B cell (primary cell): ENCODE measurements at regions not wholly inside any gene's neighbourhood (a gene's known extent, or its start where the extent isn't known, plus 50 kb on each side); places are given as distances from the start of the nearest gene placed in this dataset.

Source experiments
- ATAC-seq: fragments of 200-7000 bp; cut with Tn5 transposase; one replicate; pipeline ENCODE4 v1.10.0; 2021; ENCODE audit warnings: low read depth, mild to moderate bottlenecking, moderate number of reproducible peaks, moderate library complexity
- CTCF ChIA-PET: fragments of 350-600 bp; sonication (Branson Sonifier 250); formaldehyde crosslinking; loops from one replicate; lab custom pipeline; 2021; ENCODE audit warnings: antibody characterized with exemption, inconsistent platforms; lab: Charles Lee
- POLR2A ChIA-PET: fragments of 350-600 bp; sonication (Branson Sonifier 250); formaldehyde crosslinking; loops from one replicate; lab custom pipeline; 2021; ENCODE audit warnings: antibody characterized with exemption; lab: Charles Lee
- DNase-seq: peaks from one replicate; pipeline ENCODE4 v3.0.0; 2013
- H2AFZ ChIP-seq: 2 replicates; pipeline ENCODE4 v1.6.1; 2012; ENCODE audit warnings: mild to moderate bottlenecking, low read depth, low read length; ENCODE audit not compliant: insufficient read depth, poor library complexity, severe bottlenecking
- H3K27ac ChIP-seq, 2 donors: 1 replicate in 1 of 2; 2 replicates in 1 of 2; pipeline ENCODE4 v1.5.1; 2012 to 2013; ENCODE audit warnings: low read length in 2 of 2, mild to moderate bottlenecking in 2 of 2, moderate library complexity in 1 of 2
- H3K27me3 ChIP-seq, 4 experiments: fragments of 200-600 bp in 1 of 4; sonication (generic) in 1 of 4; replicated peaks in 1 of 4; 1 replicate in 2 of 4; 2 replicates in 2 of 4; pipeline versions ENCODE4 v1.6.1 to v1.7.0; 2013 to 2016; ENCODE audit warnings: low read length in 3 of 4, mild to moderate bottlenecking in 2 of 4, mixed read lengths in 1 of 4, moderate library complexity in 1 of 4; ENCODE audit not compliant: insufficient read depth in 4 of 4, control insufficient read depth in 3 of 4; ENCODE audit errors: control extremely low read depth in 1 of 4
- H3K36me3 ChIP-seq, 2 experiments: replicated peaks in 1 of 2; 1 replicate in 1 of 2; 2 replicates in 1 of 2; pipeline versions ENCODE4 v1.6.1 to v1.7.1; 2013; ENCODE audit warnings: low read length in 1 of 2; ENCODE audit not compliant: insufficient read depth in 2 of 2, control insufficient read depth in 1 of 2; ENCODE audit errors: control extremely low read depth in 1 of 2, extremely low read depth in 1 of 2
- H3K4me1 ChIP-seq, 2 donors: fragments of 200-600 bp in 1 of 2; sonication (generic) in 1 of 2; 1 replicate in 1 of 2; 2 replicates in 1 of 2; pipeline versions ENCODE4 v1.5.1 to v1.6.1; 2013 to 2017; ENCODE audit warnings: low read length in 2 of 2; ENCODE audit not compliant: control insufficient read depth in 2 of 2, insufficient read depth in 2 of 2
- H3K4me2 ChIP-seq: replicated peaks from 2 replicates; pipeline ENCODE3; 2012; ENCODE audit warnings: mild to moderate bottlenecking, low read depth, low read length; ENCODE audit not compliant: poor library complexity, severe bottlenecking
- H3K4me3 ChIP-seq, 5 experiments: fragments of 200-600 bp in 1 of 5; sonication (generic) in 1 of 5; 1 replicate in 3 of 5; 2 replicates in 2 of 5; pipeline versions ENCODE4 v1.5.1 to v1.7.0; 2011 to 2016; ENCODE audit warnings: low read length in 4 of 5, mild to moderate bottlenecking in 4 of 5, low read depth in 2 of 5, control low read depth in 1 of 5, moderate library complexity in 1 of 5; ENCODE audit not compliant: insufficient read depth in 1 of 5; ENCODE audit errors: control extremely low read depth in 1 of 5, extremely low read depth in 1 of 5
- H3K79me2 ChIP-seq: fragments of 200-600 bp; sonication (generic); one replicate; pipeline ENCODE4 v1.6.0; 2016; ENCODE audit warnings: low read length; ENCODE audit not compliant: control insufficient read depth, insufficient read depth
- H3K9ac ChIP-seq: fragments of 200-600 bp; sonication (generic); 2 replicates; pipeline ENCODE4 v1.6.1; 2017; ENCODE audit warnings: mild to moderate bottlenecking, low read length, moderate library complexity
- H3K9me3 ChIP-seq, 3 donors: one replicate each; pipeline versions ENCODE4 v1.6.1 to v1.7.1; 2013; ENCODE audit warnings: low read length in 2 of 3; ENCODE audit not compliant: control insufficient read depth in 2 of 3, insufficient read depth in 1 of 3; ENCODE audit errors: control extremely low read depth in 1 of 3
- H4K20me1 ChIP-seq: 2 replicates; pipeline ENCODE4 v1.6.0; 2012; ENCODE audit warnings: mild to moderate bottlenecking, low read length; ENCODE audit not compliant: insufficient read depth, control insufficient read depth, poor library complexity, severe bottlenecking
- H3K27ac Mint-ChIP-seq: one replicate; pipeline ENCODE4 v1.8.0; 2021; ENCODE audit warnings: mixed read lengths
- H3K27me3 Mint-ChIP-seq: one replicate; pipeline ENCODE4 v1.8.0; 2021; ENCODE audit warnings: mixed read lengths
- H3K4me1 Mint-ChIP-seq: one replicate; pipeline ENCODE4 v1.8.0; 2021; ENCODE audit warnings: mixed read lengths
- H3K4me3 Mint-ChIP-seq: one replicate; pipeline ENCODE4 v1.8.0; 2021; ENCODE audit warnings: mixed read lengths
- H3K9me3 Mint-ChIP-seq: one replicate; pipeline ENCODE4 v1.8.0; 2022; ENCODE audit warnings: mixed read lengths; ENCODE audit not compliant: insufficient read depth
- CTCF ChIP-seq: fragments of 200-600 bp; IDR thresholded peaks from one replicate; pipeline ENCODE4 v1.8.0; 2022; ENCODE audit warnings: antibody characterized with exemption, mild to moderate bottlenecking
- EZH2 ChIP-seq: IDR thresholded peaks from 2 replicates; pipeline ENCODE4 v1.6.1; 2012; ENCODE audit warnings: borderline replicate concordance, low read depth, mild to moderate bottlenecking, moderate library complexity, low read length; ENCODE audit not compliant: insufficient read depth, poor library complexity, severe bottlenecking
- whole genome bisulfite sequencing: methylation state at CpG from one replicate; pipeline ENCODE4 v1.1.5; 2013; ENCODE audit warnings: missing lambda C conversion rate; ENCODE audit not compliant: insufficient coverage; 5-methylcytosine and 5-hydroxymethylcytosine counted together
- intact Hi-C: fragments of 100-400 bp; cut with micrococcal nuclease; formaldehyde crosslinking; loops from one replicate; pipeline ENCODE4 v1.10.0; 2022

- Histone ChIP-seq H3K9me3 (no peaks in the 10 kb centered on the region), H3K4me2 (no peak overlapping the region), H3K4me3 (no peak overlapping the region), H4K20me1 (no peaks in the 10 kb centered on the region), H3K79me2 (no peaks in the 10 kb centered on the region), H2AFZ (no peak overlapping the region), H3K9ac (no peak overlapping the region), H3K4me1 (no peaks in the 10 kb centered on the region), H3K36me3 (no peaks in the 10 kb centered on the region), H3K27ac (no peak overlapping the region), H3K27me3 (no peaks in the 10 kb centered on the region)
- ATAC-seq (no peak), DNase-seq (no peak)
- CTCF ChIA-PET, result no interaction called here
- TF ChIP-seq EZH2, result no peak
- TF ChIP-seq CTCF, result no peak
- intact Hi-C loops, result loop anchor here (10.0 kb wide), 1 partner anchor 1528 kb away; no protein-coding TSS in a partner anchor
- POLR2A ChIA-PET, result no interaction called here
- WGBS, result no CpG with 5 or more reads among the region's 4 CpGs
- Mint-ChIP-seq H3K27me3 (no peaks in the 10 kb centered on the region), H3K4me1 (no peaks in the 10 kb centered on the region), H3K4me3 (no peak overlapping the region), H3K9me3 (no peaks in the 10 kb centered on the region), H3K27ac (no peak overlapping the region)
Measured at GRCh38 chr10:84846658-84847316, 518.4 kb downstream of the CCSER2 start.

GRCh38 chr10:84848967-84849366, 520.6 kb downstream of the CCSER2 start:
- ChIA-PET CTCF (no interaction called here), POLR2A (no interaction called here)
- no peak for ATAC-seq
- Histone ChIP-seq H3K4me3 (no peak overlapping the region), H3K4me2 (no peak overlapping the region), H3K9ac (no peak overlapping the region), H2AFZ (no peak overlapping the region), H3K79me2 (no peaks in the 10 kb centered on the region), H3K9me3 (no peaks in the 10 kb centered on the region), H3K36me3 (no peaks in the 10 kb centered on the region), H4K20me1 (no peaks in the 10 kb centered on the region), H3K27ac (no peak overlapping the region), H3K4me1 (no peaks in the 10 kb centered on the region), H3K27me3 (no peaks in the 10 kb centered on the region)
- no peak overlapping the region for H3K4me3 Mint-ChIP-seq
- whole genome bisulfite sequencing, result no CpG with 5 or more reads among the region's 2 CpGs
- H3K27me3 Mint-ChIP-seq, result no peaks in the 10 kb centered on the region
- no peak overlapping the region for H3K27ac Mint-ChIP-seq
- no peak for TF ChIP-seq EZH2
- no peak for TF ChIP-seq CTCF
- H3K9me3 Mint-ChIP-seq, result no peaks in the 10 kb centered on the region
- DNase-seq, result no peak
- intact Hi-C loops, result loop anchor here (10.0 kb wide), 1 partner anchor 1526 kb away; no protein-coding TSS in a partner anchor
- H3K4me1 Mint-ChIP-seq, result no peaks in the 10 kb centered on the region
